ENCODE measurements at regions not wholly inside any gene's neighbourhood (a gene's known extent, or its start where the extent isn't known, plus 50 kb on each side); places are given as distances from the start of the nearest gene placed in this dataset.

DNA sequence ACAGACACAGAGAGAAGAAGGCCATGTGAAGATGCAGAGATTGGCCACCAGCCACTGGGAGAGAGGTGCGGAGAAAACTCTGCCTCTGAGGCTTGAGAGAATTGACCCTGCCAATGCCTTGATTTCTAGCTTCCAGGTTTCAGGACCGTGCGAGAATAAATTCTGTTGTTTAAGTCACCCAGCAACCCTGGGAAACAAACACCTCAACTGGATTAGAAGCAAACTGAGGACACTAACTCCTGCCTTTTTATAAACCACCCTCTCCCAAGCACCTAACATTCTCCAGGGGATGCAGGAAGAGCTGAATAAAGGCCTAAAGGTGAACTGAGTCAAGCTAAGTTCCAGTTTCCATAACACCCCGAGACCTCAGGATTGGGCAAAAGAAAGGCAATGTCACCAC lies 136.1 kb downstream of the ANKRD60 start:
- TF ChIP-seq, protein P1, sequence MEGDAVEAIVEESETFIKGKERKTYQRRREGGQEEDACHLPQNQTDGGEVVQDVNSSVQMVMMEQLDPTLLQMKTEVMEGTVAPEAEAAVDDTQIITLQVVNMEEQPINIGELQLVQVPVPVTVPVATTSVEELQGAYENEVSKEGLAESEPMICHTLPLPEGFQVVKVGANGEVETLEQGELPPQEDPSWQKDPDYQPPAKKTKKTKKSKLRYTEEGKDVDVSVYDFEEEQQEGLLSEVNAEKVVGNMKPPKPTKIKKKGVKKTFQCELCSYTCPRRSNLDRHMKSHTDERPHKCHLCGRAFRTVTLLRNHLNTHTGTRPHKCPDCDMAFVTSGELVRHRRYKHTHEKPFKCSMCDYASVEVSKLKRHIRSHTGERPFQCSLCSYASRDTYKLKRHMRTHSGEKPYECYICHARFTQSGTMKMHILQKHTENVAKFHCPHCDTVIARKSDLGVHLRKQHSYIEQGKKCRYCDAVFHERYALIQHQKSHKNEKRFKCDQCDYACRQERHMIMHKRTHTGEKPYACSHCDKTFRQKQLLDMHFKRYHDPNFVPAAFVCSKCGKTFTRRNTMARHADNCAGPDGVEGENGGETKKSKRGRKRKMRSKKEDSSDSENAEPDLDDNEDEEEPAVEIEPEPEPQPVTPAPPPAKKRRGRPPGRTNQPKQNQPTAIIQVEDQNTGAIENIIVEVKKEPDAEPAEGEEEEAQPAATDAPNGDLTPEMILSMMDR (IDR thresholded peaks at IDR 0.05; ENCODE audit: extremely low read depth in 1 of 2, insufficient read depth in 1 of 2, low read depth in 1 of 2, low read length in 2 of 2): no peak
- TF ChIP-seq EZH2 (IDR thresholded peaks at IDR 0.05; ENCODE audit: borderline replicate concordance, low read depth, low read length, severe bottlenecking) (no peak), JUN (IDR thresholded peaks at IDR 0.05; ENCODE audit: borderline replicate concordance, insufficient read depth, insufficient read length, low read depth) (no peak), MYC (IDR thresholded peaks at IDR 0.05; ENCODE audit: low read depth, low read length) (no peak), POLR2A (IDR thresholded peaks at IDR 0.05; ENCODE audit: low read depth, low read length) (no peak)
- TF ChIP-seq, protein P2, sequence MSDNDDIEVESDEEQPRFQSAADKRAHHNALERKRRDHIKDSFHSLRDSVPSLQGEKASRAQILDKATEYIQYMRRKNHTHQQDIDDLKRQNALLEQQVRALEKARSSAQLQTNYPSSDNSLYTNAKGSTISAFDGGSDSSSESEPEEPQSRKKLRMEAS (IDR thresholded peaks at IDR 0.05; ENCODE audit: insufficient read depth, insufficient read length): no peak
